H9 (cell line): ENCODE measurements at regions not wholly inside any gene's neighbourhood (a gene's known extent, or its start where the extent isn't known, plus 50 kb on each side); places are given as distances from the start of the nearest gene placed in this dataset.

Experiments used
- DNase-seq: peaks from one replicate; pipeline ENCODE4 v3.0.0-alpha.2; 2017
- H2AFZ ChIP-seq: one replicate; pipeline ENCODE4 v1.6.1; 2013; ENCODE audit warnings: mild to moderate bottlenecking, low read length, control low read depth, moderate library complexity
- H2AK5ac ChIP-seq: 2 replicates; pipeline ENCODE4 v1.6.1; 2013; ENCODE audit warnings: low read length, control low read depth, mixed read lengths; ENCODE audit not compliant: insufficient read length
- H2BK120ac ChIP-seq: one replicate; pipeline ENCODE4 v1.6.1; 2013; ENCODE audit warnings: low read depth, mild to moderate bottlenecking, low read length, control low read depth, inconsistent platforms; ENCODE audit not compliant: poor library complexity, severe bottlenecking
- H2BK12ac ChIP-seq: 2 replicates; pipeline ENCODE4 v1.6.1; 2013; ENCODE audit warnings: low read length, control low read depth, mixed read lengths, low read depth; ENCODE audit not compliant: insufficient read length
- H2BK15ac ChIP-seq: 2 replicates; pipeline ENCODE4 v1.6.1; 2013; ENCODE audit warnings: low read depth, low read length, control low read depth
- H2BK20ac ChIP-seq: one replicate; pipeline ENCODE4 v1.6.1; 2013; ENCODE audit warnings: low read depth, mild to moderate bottlenecking, low read length, control low read depth, inconsistent platforms; ENCODE audit not compliant: poor library complexity, severe bottlenecking
- H2BK5ac ChIP-seq: 2 replicates; pipeline ENCODE4 v1.6.1; 2013; ENCODE audit warnings: low read length, control low read depth, mixed read lengths; ENCODE audit not compliant: insufficient read length
- H3K14ac ChIP-seq: 2 replicates; pipeline ENCODE4 v1.6.1; 2013; ENCODE audit warnings: low read length, control low read depth; ENCODE audit not compliant: insufficient read depth
- H3K18ac ChIP-seq: 2 replicates; pipeline ENCODE4 v1.6.1; 2013; ENCODE audit warnings: low read depth, mild to moderate bottlenecking, mixed read lengths, low read length, control low read depth; ENCODE audit not compliant: insufficient read length
- H3K23ac ChIP-seq: 2 replicates; pipeline ENCODE4 v1.6.1; 2013; ENCODE audit warnings: low read length, control low read depth, mixed read lengths, low read depth; ENCODE audit not compliant: insufficient read length
- H3K23me2 ChIP-seq: 2 replicates; pipeline ENCODE4 v1.6.1; 2013; ENCODE audit warnings: low read depth, mild to moderate bottlenecking, mixed read lengths, low read length, control low read depth; ENCODE audit not compliant: insufficient read length, poor library complexity, severe bottlenecking
- H3K27ac ChIP-seq: 2 replicates; pipeline ENCODE4 v1.5.1; 2013; ENCODE audit warnings: low read length, control low read depth, mixed read lengths, low read depth; ENCODE audit not compliant: insufficient read length
- H3K27me3 ChIP-seq: 2 replicates; pipeline ENCODE4 v1.6.1; 2013; ENCODE audit warnings: low read length, control low read depth, inconsistent platforms; ENCODE audit not compliant: insufficient read depth
- H3K4ac ChIP-seq: 2 replicates; pipeline ENCODE4 v1.6.1; 2013; ENCODE audit warnings: low read depth, mild to moderate bottlenecking, control low read depth, inconsistent platforms, low read length, moderate library complexity
- H3K4me1 ChIP-seq: 2 replicates; pipeline ENCODE4 v1.6.1; 2013; ENCODE audit warnings: low read length, control low read depth, inconsistent platforms; ENCODE audit not compliant: insufficient read depth
- H3K4me2 ChIP-seq: 2 replicates; pipeline ENCODE4 v1.6.1; 2013; ENCODE audit warnings: low read length, control low read depth, mixed read lengths; ENCODE audit not compliant: insufficient read length, insufficient read depth
- H3K56ac ChIP-seq: 2 replicates; pipeline ENCODE4 v1.6.1; 2013; ENCODE audit warnings: low read depth, mild to moderate bottlenecking, mixed read lengths, low read length, control low read depth; ENCODE audit not compliant: insufficient read length
- H3K79me1 ChIP-seq: 2 replicates; pipeline ENCODE4 v1.6.1; 2013; ENCODE audit warnings: low read depth, mild to moderate bottlenecking, moderate library complexity, low read length, control low read depth, inconsistent platforms; ENCODE audit not compliant: insufficient read depth, poor library complexity, severe bottlenecking
- H3K79me2 ChIP-seq: 2 replicates; pipeline ENCODE4 v1.6.1; 2013; ENCODE audit warnings: low read length, control low read depth, inconsistent platforms; ENCODE audit not compliant: insufficient read depth
- H3K9ac ChIP-seq: 2 replicates; pipeline ENCODE4 v1.6.1; 2013; ENCODE audit warnings: low read length, control low read depth, mixed read lengths; ENCODE audit not compliant: insufficient read length; ENCODE audit errors: extremely low read depth
- H3K9me3 ChIP-seq: one replicate; pipeline ENCODE4 v1.6.1; 2013; ENCODE audit warnings: low read depth, low read length, inconsistent platforms; ENCODE audit not compliant: control insufficient read depth
- H3T11ph ChIP-seq: one replicate; pipeline ENCODE4 v1.6.1; 2013; ENCODE audit warnings: mild to moderate bottlenecking, low read length, control low read depth, inconsistent platforms
- H4K20me1 ChIP-seq: one replicate; pipeline ENCODE4 v1.6.1; 2013; ENCODE audit not compliant: control insufficient read depth, insufficient read length, insufficient read depth
- H4K5ac ChIP-seq: 2 replicates; pipeline ENCODE4 v1.6.1; 2013; ENCODE audit warnings: low read depth, mild to moderate bottlenecking, mixed read lengths, low read length, control low read depth; ENCODE audit not compliant: insufficient read length
- H4K8ac ChIP-seq: replicated peaks from 2 replicates; pipeline ENCODE4 v1.6.1; 2013; ENCODE audit warnings: low read length, control low read depth, mixed read lengths, low read depth; ENCODE audit not compliant: insufficient read length
- H4K91ac ChIP-seq: 2 replicates; pipeline ENCODE4 v1.6.1; 2013; ENCODE audit warnings: low read depth, mild to moderate bottlenecking, moderate library complexity, mixed read lengths, low read length, control low read depth; ENCODE audit not compliant: insufficient read length
- H3K27ac Mint-ChIP-seq, 3 experiments: 2 replicates in 2 of 3; 3 replicates in 1 of 3; pipeline ENCODE4 v1.8.0; 2020 to 2021; ENCODE audit warnings: mixed read lengths in 3 of 3, mild to moderate bottlenecking in 1 of 3, moderate library complexity in 1 of 3
- H3K27me3 Mint-ChIP-seq: 2 replicates; pipeline ENCODE4 v1.8.0; 2021; ENCODE audit warnings: low read depth, mild to moderate bottlenecking, moderate library complexity, mixed read lengths
- H3K36me3 Mint-ChIP-seq, 3 experiments: 2 replicates in 2 of 3; 3 replicates in 1 of 3; pipeline ENCODE4 v1.8.0; 2020 to 2021; ENCODE audit warnings: low read depth in 3 of 3, mixed read lengths in 3 of 3; ENCODE audit not compliant: insufficient read depth in 1 of 3
- H3K4me1 Mint-ChIP-seq, 2 experiments: 2 replicates each; pipeline ENCODE4 v1.8.0; 2020; ENCODE audit warnings: mixed read lengths in 2 of 2
- H3K4me3 Mint-ChIP-seq, 2 experiments: 2 replicates in 1 of 2; 3 replicates in 1 of 2; pipeline ENCODE4 v1.8.0; 2020 to 2021; ENCODE audit warnings: mild to moderate bottlenecking in 2 of 2, mixed read lengths in 2 of 2, moderate library complexity in 1 of 2
- H3K9me3 Mint-ChIP-seq, 2 experiments: 2 replicates in 1 of 2; 3 replicates in 1 of 2; pipeline ENCODE4 v1.8.0; 2020; ENCODE audit warnings: mild to moderate bottlenecking in 2 of 2, mixed read lengths in 2 of 2, moderate library complexity in 1 of 2
- WGBS: extraction: QIAGEN DNeasy Blood & Tissue Kit; methylation state at CpG from one replicate; pipeline ENCODE4 v1.1.7; 2013; ENCODE audit warnings: missing lambda C conversion rate, low lambda C conversion rate, mixed read lengths; ENCODE audit not compliant: insufficient read length; ENCODE audit errors: extremely low coverage; 5-methylcytosine and 5-hydroxymethylcytosine counted together
- TF ChIP-seq, protein P1 (sequence below): fragments of 200-600 bp; sonication (generic); conservative IDR thresholded peaks from 3 replicates; pipeline ENCODE4 v1.8.0; 2021; ENCODE audit warnings: antibody characterized with exemption, mild to moderate bottlenecking

GRCh38 chr4:136036744-136037143 is 1495.5 kb downstream of the PCDH18 start:
- Histone ChIP-seq H4K20me1 (no peaks in the 10 kb centered on the region), H3K56ac (no peak overlapping the region), H4K91ac (no peak overlapping the region), H4K5ac (no peak overlapping the region), H2AFZ (no peak overlapping the region), H3T11ph (no peak overlapping the region), H2BK20ac (no peak overlapping the region), H3K79me1 (no peaks in the 10 kb centered on the region), H3K14ac (no peak overlapping the region), H3K27me3 (no peaks in the 10 kb centered on the region), H3K4me1 (no peaks in the 10 kb centered on the region), H2BK5ac (no peak overlapping the region), H3K9me3 (no peaks in the 10 kb centered on the region), H3K18ac (no peak overlapping the region), H2BK12ac (no peak overlapping the region), H3K4me2 (no peak overlapping the region), H4K8ac (no peak overlapping the region), H3K4ac (no peak overlapping the region), H3K23me2 (no peaks in the 10 kb centered on the region), H3K27ac (no peak overlapping the region), H2BK120ac (no peak overlapping the region), H2AK5ac (no peak overlapping the region), H3K23ac (no peak overlapping the region), H2BK15ac (no peak overlapping the region), H3K79me2 (no peaks in the 10 kb centered on the region), H3K9ac (no peak overlapping the region)
- Mint-ChIP-seq H3K27me3 (no peaks in the 10 kb centered on the region), H3K36me3 (peaks cover 0 to 9% (median 3%) of the 10 kb centered on the region in 3 experiments; a peak in 3 of 7 replicates), H3K9me3 (peaks cover 0 to 3% of the 10 kb centered on the region in 2 experiments; a peak in 2 of 5 replicates), H3K4me3 (no peak overlapping the region), H3K27ac (no peak overlapping the region), H3K4me1 (peaks cover 16 to 18% of the 10 kb centered on the region in 2 experiments)
- no peak for DNase-seq
- TF ChIP-seq, protein P1, sequence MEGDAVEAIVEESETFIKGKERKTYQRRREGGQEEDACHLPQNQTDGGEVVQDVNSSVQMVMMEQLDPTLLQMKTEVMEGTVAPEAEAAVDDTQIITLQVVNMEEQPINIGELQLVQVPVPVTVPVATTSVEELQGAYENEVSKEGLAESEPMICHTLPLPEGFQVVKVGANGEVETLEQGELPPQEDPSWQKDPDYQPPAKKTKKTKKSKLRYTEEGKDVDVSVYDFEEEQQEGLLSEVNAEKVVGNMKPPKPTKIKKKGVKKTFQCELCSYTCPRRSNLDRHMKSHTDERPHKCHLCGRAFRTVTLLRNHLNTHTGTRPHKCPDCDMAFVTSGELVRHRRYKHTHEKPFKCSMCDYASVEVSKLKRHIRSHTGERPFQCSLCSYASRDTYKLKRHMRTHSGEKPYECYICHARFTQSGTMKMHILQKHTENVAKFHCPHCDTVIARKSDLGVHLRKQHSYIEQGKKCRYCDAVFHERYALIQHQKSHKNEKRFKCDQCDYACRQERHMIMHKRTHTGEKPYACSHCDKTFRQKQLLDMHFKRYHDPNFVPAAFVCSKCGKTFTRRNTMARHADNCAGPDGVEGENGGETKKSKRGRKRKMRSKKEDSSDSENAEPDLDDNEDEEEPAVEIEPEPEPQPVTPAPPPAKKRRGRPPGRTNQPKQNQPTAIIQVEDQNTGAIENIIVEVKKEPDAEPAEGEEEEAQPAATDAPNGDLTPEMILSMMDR, result no peak
- no CpG with 5 or more reads among the region's 1 CpG for WGBS
